ENCODE measurements at regions not wholly inside any gene's neighbourhood (a gene's known extent, or its start where the extent isn't known, plus 50 kb on each side); places are given as distances from the start of the nearest gene placed in this dataset.
"Not testable (repeated sequence)": the region's sequence is repeated elsewhere in the genome, so short reads cannot be mapped to it uniquely, and the experiment has no call there.

GRCh38 chr6:142016666-142017065 lies 116.1 kb upstream of the GJE1 start:
- not testable (repeated sequence) for H3K27me3 Mint-ChIP-seq (ENCODE audit: low read depth); H3K9me3 Mint-ChIP-seq; H3K4me1 Mint-ChIP-seq; H3K27ac Mint-ChIP-seq; H3K36me3 Mint-ChIP-seq (ENCODE audit: low read depth); H3K4me3 Mint-ChIP-seq

GRCh38 chr6:142015463-142015862 lies 117.3 kb upstream of the GJE1 start:
- not testable (repeated sequence) for H3K27ac Mint-ChIP-seq; H3K9me3 Mint-ChIP-seq; H3K27me3 Mint-ChIP-seq (ENCODE audit: low read depth); H3K4me3 Mint-ChIP-seq; H3K4me1 Mint-ChIP-seq; H3K36me3 Mint-ChIP-seq (ENCODE audit: low read depth)

GRCh38 chr6:142015011-142015410 lies 117.7 kb upstream of the GJE1 start:
- no peak for TF ChIP-seq CTCF (IDR thresholded peaks at IDR 0.05; ENCODE audit: unreplicated experiment in 3 of 3)
- Mint-ChIP-seq H3K9me3 (no peaks in the 10 kb centered on the region), H3K4me1 (peaks cover 5% of the 10 kb centered on the region), H3K27me3 (ENCODE audit: low read depth) (peaks cover 5% of the 10 kb centered on the region), H3K4me3 (no peak overlapping the region), H3K36me3 (ENCODE audit: low read depth) (no peaks in the 10 kb centered on the region), H3K27ac (no peak overlapping the region)

DNA sequence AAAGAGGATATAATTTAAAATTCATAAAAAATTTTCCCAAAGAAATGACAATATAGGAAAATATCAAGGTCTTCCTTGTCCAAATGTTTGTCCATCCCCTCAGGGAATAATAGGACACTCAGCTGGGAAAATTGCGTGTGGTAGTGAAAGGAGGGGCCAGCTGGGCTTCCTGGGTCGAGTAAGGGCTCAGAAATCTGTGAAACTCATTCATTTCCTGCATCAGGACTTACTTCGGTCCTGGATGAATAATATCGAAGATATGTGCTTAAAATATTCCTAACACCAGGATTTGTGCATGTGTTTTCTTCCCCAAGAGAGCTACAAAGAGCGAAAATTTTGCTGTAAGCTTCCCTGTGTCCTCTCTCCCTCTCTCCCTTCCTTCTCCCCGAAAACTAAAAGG lies 118.2 kb upstream of the GJE1 start:
- Mint-ChIP-seq H3K27me3 (ENCODE audit: low read depth) (peaks cover 5% of the 10 kb centered on the region), H3K4me1 (peaks cover 7% of the 10 kb centered on the region), H3K4me3 (no peak overlapping the region), H3K36me3 (ENCODE audit: low read depth) (no peaks in the 10 kb centered on the region), H3K27ac (no peak overlapping the region), H3K9me3 (no peaks in the 10 kb centered on the region)
- no peak for TF ChIP-seq CTCF (IDR thresholded peaks at IDR 0.05; ENCODE audit: unreplicated experiment in 3 of 3)

DNA sequence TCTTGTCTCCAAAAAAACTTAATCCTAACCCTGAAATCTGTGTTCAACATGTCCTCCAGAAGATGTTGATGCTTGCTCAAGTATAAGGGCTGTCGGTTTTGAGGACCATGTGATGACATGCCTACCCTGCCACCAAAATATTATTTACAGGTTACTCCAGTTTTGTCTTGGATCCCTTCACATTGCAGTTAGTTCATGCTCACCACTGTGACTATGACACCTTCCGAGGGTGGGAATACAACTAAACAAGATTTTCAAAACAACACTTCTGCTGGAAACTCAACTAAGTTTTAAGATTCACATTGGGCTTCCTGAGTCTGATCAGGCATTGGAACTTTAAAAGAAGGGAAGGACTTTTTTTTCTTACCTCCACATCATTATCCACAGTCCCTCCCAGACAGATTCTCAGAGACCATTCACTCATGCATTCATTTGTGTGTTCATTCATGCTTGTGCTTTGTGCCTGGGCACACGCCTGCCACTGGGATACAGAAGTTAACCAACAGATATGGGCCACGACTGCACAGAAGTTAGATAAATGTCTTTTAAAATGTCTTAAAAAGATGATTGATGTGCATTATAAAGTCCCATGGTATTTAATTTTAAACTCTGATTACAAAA lies 118.7 kb upstream of the GJE1 start:
- Mint-ChIP-seq H3K36me3 (ENCODE audit: low read depth) (no peaks in the 10 kb centered on the region), H3K27ac (no peak overlapping the region)

DNA sequence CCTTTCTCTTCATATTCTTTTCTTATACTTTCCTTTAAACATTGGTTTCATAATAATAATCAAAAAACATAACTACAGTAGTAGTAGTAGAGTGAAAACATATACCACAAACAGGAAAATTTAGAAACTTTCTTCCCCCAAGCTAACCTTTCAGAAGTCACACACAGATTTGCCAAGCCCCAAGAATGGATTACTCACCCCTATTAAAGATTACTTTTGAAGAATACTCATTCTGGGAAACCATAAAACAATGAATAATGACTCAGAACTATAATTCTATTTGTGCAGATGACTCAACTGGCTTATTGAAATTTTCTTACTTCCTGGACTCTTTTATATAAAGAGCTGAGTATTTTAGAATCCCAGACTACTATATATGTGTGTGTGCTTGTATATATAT lies 119.4 kb upstream of the GJE1 start:
- no peaks in the 10 kb centered on the region for H3K36me3 Mint-ChIP-seq (ENCODE audit: low read depth)
- no peaks in the 10 kb centered on the region for H3K27me3 Mint-ChIP-seq (ENCODE audit: low read depth)
- TF ChIP-seq CTCF (IDR thresholded peaks at IDR 0.05; ENCODE audit: unreplicated experiment in 3 of 3) = no peak
- no peaks in the 10 kb centered on the region for H3K9me3 Mint-ChIP-seq
- H3K4me1 Mint-ChIP-seq = peaks cover 12% of the 10 kb centered on the region
- H3K27ac Mint-ChIP-seq = no peak overlapping the region
- no peak overlapping the region for H3K4me3 Mint-ChIP-seq

More for the DNA sequence above, 118.7 kb upstream of the GJE1 start:
- H3K9me3 Mint-ChIP-seq = no peaks in the 10 kb centered on the region
- H3K4me3 Mint-ChIP-seq = no peak overlapping the region
- no peak for TF ChIP-seq CTCF (IDR thresholded peaks at IDR 0.05; ENCODE audit: unreplicated experiment in 3 of 3)
- peaks cover 12% of the 10 kb centered on the region for H3K4me1 Mint-ChIP-seq
- peaks cover 5% of the 10 kb centered on the region for H3K27me3 Mint-ChIP-seq (ENCODE audit: low read depth)

- no peak overlapping the region for H3K27ac Mint-ChIP-seq
These were observed 121.0 kb upstream of the GJE1 start for GRCh38 chr6:142011775-142012174.

More at GRCh38 chr6:142011775-142012174, 121.0 kb upstream of the GJE1 start:
- Mint-ChIP-seq H3K36me3 (ENCODE audit: low read depth) (no peaks in the 10 kb centered on the region), H3K4me3 (no peak overlapping the region), H3K27me3 (ENCODE audit: low read depth) (no peaks in the 10 kb centered on the region), H3K4me1 (peaks cover 12% of the 10 kb centered on the region), H3K9me3 (no peaks in the 10 kb centered on the region)
- TF ChIP-seq CTCF (IDR thresholded peaks at IDR 0.05; ENCODE audit: unreplicated experiment in 3 of 3) = no peak

Measured in nephron (organoid).